WTC11 (cell line): ENCODE measurements at regions not wholly inside any gene's neighbourhood (a gene's known extent, or its start where the extent isn't known, plus 50 kb on each side); places are given as distances from the start of the nearest gene placed in this dataset.

ENCODE experiments used
- ATAC-seq: fragments of 200-7000 bp; cut with Tn5 transposase; 2 replicates; pipeline ENCODE4 v1.10.0; 2021; ENCODE audit warnings: mild to moderate bottlenecking, moderate library complexity
- CTCF ChIA-PET: fragments of 300-600 bp; sonication (Branson Sonifier 250); formaldehyde crosslinking; loops from one replicate; lab custom pipeline; 2021; ENCODE audit warnings: antibody characterized with exemption; lab: Charles Lee
- POLR2A ChIA-PET: fragments of 350-600 bp; sonication (Branson Sonifier 250); formaldehyde crosslinking; loops from one replicate; lab custom pipeline; 2021; ENCODE audit warnings: antibody characterized with exemption; lab: Charles Lee
- DNase-seq: peaks from one replicate; pipeline ENCODE4 v3.0.0; 2021; ENCODE audit warnings: low spot score
- H3K27ac Mint-ChIP-seq: 2 replicates; pipeline ENCODE4 v1.8.0; 2021; ENCODE audit warnings: mixed read lengths
- H3K27me3 Mint-ChIP-seq: 2 replicates; pipeline ENCODE4 v1.8.0; 2021; ENCODE audit warnings: low read depth, mild to moderate bottlenecking, moderate library complexity, mixed read lengths
- H3K36me3 Mint-ChIP-seq: 2 replicates; pipeline ENCODE4 v1.8.0; 2021; ENCODE audit warnings: mixed read lengths
- H3K4me1 Mint-ChIP-seq: 2 replicates; pipeline ENCODE4 v1.8.0; 2022; ENCODE audit warnings: mixed read lengths
- H3K4me3 Mint-ChIP-seq: 2 replicates; pipeline ENCODE4 v1.8.0; 2021; ENCODE audit warnings: mild to moderate bottlenecking, moderate library complexity, mixed read lengths
- H3K9me3 Mint-ChIP-seq: 2 replicates; pipeline ENCODE4 v1.8.0; 2021; ENCODE audit warnings: mixed read lengths
- ARID4B ChIP-seq: sonication (generic); formaldehyde crosslinking; IDR thresholded peaks from 2 replicates; pipeline ENCODE4 v1.8.0; 2023; ENCODE audit warnings: missing genetic modification reagents, mild to moderate bottlenecking, borderline replicate concordance
- ETV6 ChIP-seq: sonication (generic); formaldehyde crosslinking; IDR thresholded peaks from 2 replicates; pipeline ENCODE4 v1.8.1; 2022; ENCODE audit warnings: mild to moderate bottlenecking, missing genetic modification reagents
- IRF1 ChIP-seq: sonication (generic); formaldehyde crosslinking; IDR thresholded peaks from 2 replicates; pipeline ENCODE4 v1.8.0; 2023; ENCODE audit warnings: missing genetic modification reagents
- MXD4 ChIP-seq: fragments of 250-450 bp; sonication (Bioruptor Pico); IDR thresholded peaks from 2 replicates; pipeline ENCODE4 v1.8.0; 2021; ENCODE audit warnings: mild to moderate bottlenecking, moderate library complexity, borderline replicate concordance
- SP1 ChIP-seq: sonication (generic); formaldehyde crosslinking; conservative IDR thresholded peaks from 2 replicates; pipeline ENCODE4 v1.8.1; 2022; ENCODE audit warnings: missing genetic modification reagents
- TEAD1 ChIP-seq: sonication (generic); formaldehyde crosslinking; IDR thresholded peaks from 2 replicates; pipeline ENCODE4 v1.8.0; 2022; ENCODE audit warnings: mild to moderate bottlenecking, missing genetic modification reagents
- ZNF219 ChIP-seq: sonication (generic); formaldehyde crosslinking; IDR thresholded peaks from 2 replicates; pipeline ENCODE4 v1.8.0; 2023; ENCODE audit warnings: missing genetic modification reagents, mild to moderate bottlenecking, borderline replicate concordance
- ZNF263 ChIP-seq: sonication (generic); formaldehyde crosslinking; IDR thresholded peaks from 2 replicates; pipeline ENCODE4 v1.8.1; 2022; ENCODE audit warnings: low read depth, mild to moderate bottlenecking, moderate library complexity, missing genetic modification reagents
- ZNF281 ChIP-seq: sonication (generic); formaldehyde crosslinking; IDR thresholded peaks from 2 replicates; pipeline ENCODE4 v1.8.0; 2023; ENCODE audit warnings: mild to moderate bottlenecking, missing genetic modification reagents
- ZNF532 ChIP-seq: fragments of 250-450 bp; sonication (Bioruptor Pico); IDR thresholded peaks from 2 replicates; pipeline ENCODE4 v1.9.0; 2021; ENCODE audit warnings: mild to moderate bottlenecking, borderline replicate concordance
- TF ChIP-seq, protein P1 (sequence below): fragments of 250-450 bp; sonication (Bioruptor Pico); IDR thresholded peaks from 2 replicates; pipeline ENCODE4 v1.8.0; 2021; ENCODE audit warnings: mild to moderate bottlenecking
- TF ChIP-seq, protein P2 (sequence below): sonication (generic); formaldehyde crosslinking; IDR thresholded peaks from 2 replicates; pipeline ENCODE4 v1.8.1; 2022; ENCODE audit warnings: missing genetic modification reagents, borderline replicate concordance
- TF ChIP-seq, protein P3 (sequence below): sonication (generic); formaldehyde crosslinking; IDR thresholded peaks from 2 replicates; pipeline ENCODE4 v1.8.1; 2023; ENCODE audit warnings: mild to moderate bottlenecking, missing genetic modification reagents
- TF ChIP-seq, protein P4 (sequence below): sonication (generic); formaldehyde crosslinking; IDR thresholded peaks from 2 replicates; pipeline ENCODE4 v1.8.0; 2022; ENCODE audit warnings: mild to moderate bottlenecking, missing genetic modification reagents

- CTCF ChIA-PET = no interaction called here
- peaks cover 22% of the 10 kb centered on the region for H3K4me1 Mint-ChIP-seq
- TF ChIP-seq SP1 (CRISPR knock-in tag) (no peak), ZNF532 (CRISPR knock-in tag) (no peak), ETV6 (CRISPR knock-in tag) (no peak), ZNF281 (CRISPR knock-in tag) (no peak), ZNF263 (CRISPR knock-in tag) (no peak), ZNF219 (CRISPR knock-in tag) (no peak), ARID4B (no peak), TEAD1 (CRISPR knock-in tag) (no peak), MXD4 (CRISPR knock-in tag) (no peak), IRF1 (CRISPR knock-in tag) (no peak)
- TF ChIP-seq, protein P1, sequence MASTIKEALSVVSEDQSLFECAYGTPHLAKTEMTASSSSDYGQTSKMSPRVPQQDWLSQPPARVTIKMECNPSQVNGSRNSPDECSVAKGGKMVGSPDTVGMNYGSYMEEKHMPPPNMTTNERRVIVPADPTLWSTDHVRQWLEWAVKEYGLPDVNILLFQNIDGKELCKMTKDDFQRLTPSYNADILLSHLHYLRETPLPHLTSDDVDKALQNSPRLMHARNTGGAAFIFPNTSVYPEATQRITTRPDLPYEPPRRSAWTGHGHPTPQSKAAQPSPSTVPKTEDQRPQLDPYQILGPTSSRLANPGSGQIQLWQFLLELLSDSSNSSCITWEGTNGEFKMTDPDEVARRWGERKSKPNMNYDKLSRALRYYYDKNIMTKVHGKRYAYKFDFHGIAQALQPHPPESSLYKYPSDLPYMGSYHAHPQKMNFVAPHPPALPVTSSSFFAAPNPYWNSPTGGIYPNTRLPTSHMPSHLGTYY (CRISPR knock-in tag) = no peak
- TF ChIP-seq, protein P2, sequence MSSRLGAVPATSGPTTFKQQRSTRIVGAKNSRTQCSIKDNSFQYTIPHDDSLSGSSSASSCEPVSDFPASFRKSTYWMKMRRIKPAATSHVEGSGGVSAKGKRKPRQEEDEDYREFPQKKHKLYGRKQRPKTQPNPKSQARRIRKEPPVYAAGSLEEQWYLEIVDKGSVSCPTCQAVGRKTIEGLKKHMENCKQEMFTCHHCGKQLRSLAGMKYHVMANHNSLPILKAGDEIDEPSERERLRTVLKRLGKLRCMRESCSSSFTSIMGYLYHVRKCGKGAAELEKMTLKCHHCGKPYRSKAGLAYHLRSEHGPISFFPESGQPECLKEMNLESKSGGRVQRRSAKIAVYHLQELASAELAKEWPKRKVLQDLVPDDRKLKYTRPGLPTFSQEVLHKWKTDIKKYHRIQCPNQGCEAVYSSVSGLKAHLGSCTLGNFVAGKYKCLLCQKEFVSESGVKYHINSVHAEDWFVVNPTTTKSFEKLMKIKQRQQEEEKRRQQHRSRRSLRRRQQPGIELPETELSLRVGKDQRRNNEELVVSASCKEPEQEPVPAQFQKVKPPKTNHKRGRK (CRISPR knock-in tag) = no peak
- TF ChIP-seq, protein P3, sequence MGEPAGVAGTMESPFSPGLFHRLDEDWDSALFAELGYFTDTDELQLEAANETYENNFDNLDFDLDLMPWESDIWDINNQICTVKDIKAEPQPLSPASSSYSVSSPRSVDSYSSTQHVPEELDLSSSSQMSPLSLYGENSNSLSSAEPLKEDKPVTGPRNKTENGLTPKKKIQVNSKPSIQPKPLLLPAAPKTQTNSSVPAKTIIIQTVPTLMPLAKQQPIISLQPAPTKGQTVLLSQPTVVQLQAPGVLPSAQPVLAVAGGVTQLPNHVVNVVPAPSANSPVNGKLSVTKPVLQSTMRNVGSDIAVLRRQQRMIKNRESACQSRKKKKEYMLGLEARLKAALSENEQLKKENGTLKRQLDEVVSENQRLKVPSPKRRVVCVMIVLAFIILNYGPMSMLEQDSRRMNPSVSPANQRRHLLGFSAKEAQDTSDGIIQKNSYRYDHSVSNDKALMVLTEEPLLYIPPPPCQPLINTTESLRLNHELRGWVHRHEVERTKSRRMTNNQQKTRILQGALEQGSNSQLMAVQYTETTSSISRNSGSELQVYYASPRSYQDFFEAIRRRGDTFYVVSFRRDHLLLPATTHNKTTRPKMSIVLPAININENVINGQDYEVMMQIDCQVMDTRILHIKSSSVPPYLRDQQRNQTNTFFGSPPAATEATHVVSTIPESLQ (CRISPR knock-in tag) = no peak
- TF ChIP-seq, protein P4, sequence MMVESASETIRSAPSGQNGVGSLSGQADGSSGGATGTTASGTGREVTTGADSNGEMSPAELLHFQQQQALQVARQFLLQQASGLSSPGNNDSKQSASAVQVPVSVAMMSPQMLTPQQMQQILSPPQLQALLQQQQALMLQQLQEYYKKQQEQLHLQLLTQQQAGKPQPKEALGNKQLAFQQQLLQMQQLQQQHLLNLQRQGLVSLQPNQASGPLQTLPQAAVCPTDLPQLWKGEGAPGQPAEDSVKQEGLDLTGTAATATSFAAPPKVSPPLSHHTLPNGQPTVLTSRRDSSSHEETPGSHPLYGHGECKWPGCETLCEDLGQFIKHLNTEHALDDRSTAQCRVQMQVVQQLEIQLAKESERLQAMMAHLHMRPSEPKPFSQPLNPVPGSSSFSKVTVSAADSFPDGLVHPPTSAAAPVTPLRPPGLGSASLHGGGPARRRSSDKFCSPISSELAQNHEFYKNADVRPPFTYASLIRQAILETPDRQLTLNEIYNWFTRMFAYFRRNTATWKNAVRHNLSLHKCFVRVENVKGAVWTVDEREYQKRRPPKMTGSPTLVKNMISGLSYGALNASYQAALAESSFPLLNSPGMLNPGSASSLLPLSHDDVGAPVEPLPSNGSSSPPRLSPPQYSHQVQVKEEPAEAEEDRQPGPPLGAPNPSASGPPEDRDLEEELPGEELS (CRISPR knock-in tag) = no peak
These were observed 54.3 kb downstream of the FAT3 start for GRCh38 chr11:92278791-92279433.

More at GRCh38 chr11:92278791-92279433, 54.3 kb downstream of the FAT3 start:
- ATAC-seq = no peak
- Mint-ChIP-seq H3K36me3 (no peaks in the 10 kb centered on the region), H3K27ac (no peak overlapping the region), H3K4me3 (no peak overlapping the region), H3K27me3 (no peaks in the 10 kb centered on the region), H3K9me3 (no peaks in the 10 kb centered on the region)
- POLR2A ChIA-PET = no interaction called here
- DNase-seq = no peak
